Stomach (tissue), 8 donors: ENCODE measurements at regions not wholly inside any gene's neighbourhood (a gene's known extent, or its start where the extent isn't known, plus 50 kb on each side); places are given as distances from the start of the nearest gene placed in this dataset.

Experiments used
- DNase-seq, 2 donors: peaks; one replicate each; pipeline versions ENCODE4 v3.0.0 to v3.0.0-alpha.2; 2013 to 2019
- H3K27ac ChIP-seq, 5 donors: fragments of 200-600 bp in 4 of 5; sonication (generic) in 4 of 5; one replicate each; pipeline ENCODE4 v1.5.1; 2013 to 2019; ENCODE audit warnings: mild to moderate bottlenecking in 1 of 5, moderate library complexity in 1 of 5
- H3K27me3 ChIP-seq, 3 donors: fragments of 200-600 bp; sonication (generic); one replicate each; pipeline ENCODE4 v1.5.1; 2017 to 2019; ENCODE audit warnings: mixed run types in 1 of 3
- H3K36me3 ChIP-seq, 4 donors: fragments of 200-600 bp; sonication (generic); 1 replicate in 3 of 4; 2 replicates in 1 of 4; pipeline ENCODE4 v1.5.1; 2016 to 2019
- H3K4me1 ChIP-seq, 4 donors: fragments of 200-600 bp; sonication (generic); one replicate each; pipeline ENCODE4 v1.5.1; 2016 to 2019
- H3K4me3 ChIP-seq, 4 donors: fragments of 200-600 bp; sonication (generic) in 3 of 4; one replicate each; pipeline ENCODE4 v1.5.1; 2016 to 2019; ENCODE audit warnings: mild to moderate bottlenecking in 1 of 4
- H3K9me3 ChIP-seq, 4 donors: fragments of 200-600 bp; sonication (generic); one replicate each; pipeline ENCODE4 v1.5.1; 2016 to 2019
- EP300 ChIP-seq: sonication (generic); formaldehyde crosslinking; IDR thresholded peaks from one replicate; pipeline ENCODE4 v1.6.1; 2017; ENCODE audit warnings: antibody characterized with exemption
- POLR2A ChIP-seq, 4 donors: fragments of 450-650 bp; IDR thresholded peaks; one replicate each; pipeline ENCODE4 v1.6.1; 2016; ENCODE audit warnings: antibody characterized with exemption in 4 of 4, control low read depth in 2 of 4, mild to moderate bottlenecking in 1 of 4, moderate library complexity in 1 of 4
- POLR2AphosphoS5 ChIP-seq, 3 donors: sonication (generic); formaldehyde crosslinking; IDR thresholded peaks; one replicate each; pipeline ENCODE4 v1.6.1; 2016; ENCODE audit warnings: antibody characterized with exemption in 3 of 3
- WGBS, 5 donors: extraction: QIAGEN DNeasy Blood & Tissue Kit in 3 of 5; methylation state at CpG; one replicate each; pipeline versions ENCODE4 v1.1.5 to v1.1.7; 2013 to 2018; 5-methylcytosine and 5-hydroxymethylcytosine counted together
- intact Hi-C: fragments of 100-400 bp; cut with DNase I; formaldehyde crosslinking; loops from one replicate; pipeline ENCODE4 v1.15.1; 2023; ENCODE audit warnings: low total_unique reads
- TF ChIP-seq, protein P1 (sequence below), 7 experiments: fragments of 450-650 bp in 4 of 7; fragments of 200-600 bp in 3 of 7; sonication (generic) in 3 of 7; IDR thresholded peaks; one replicate each; pipeline ENCODE4 v1.5.1; 2016 to 2019; ENCODE audit warnings: antibody characterized with exemption in 7 of 7, control low read depth in 2 of 7, mild to moderate bottlenecking in 1 of 7
- donor health status: healthy with polysubstance abuse.
- donor health status: Bipolar disorder and iron deficiency.
- donor health status: healthy.

DNA sequence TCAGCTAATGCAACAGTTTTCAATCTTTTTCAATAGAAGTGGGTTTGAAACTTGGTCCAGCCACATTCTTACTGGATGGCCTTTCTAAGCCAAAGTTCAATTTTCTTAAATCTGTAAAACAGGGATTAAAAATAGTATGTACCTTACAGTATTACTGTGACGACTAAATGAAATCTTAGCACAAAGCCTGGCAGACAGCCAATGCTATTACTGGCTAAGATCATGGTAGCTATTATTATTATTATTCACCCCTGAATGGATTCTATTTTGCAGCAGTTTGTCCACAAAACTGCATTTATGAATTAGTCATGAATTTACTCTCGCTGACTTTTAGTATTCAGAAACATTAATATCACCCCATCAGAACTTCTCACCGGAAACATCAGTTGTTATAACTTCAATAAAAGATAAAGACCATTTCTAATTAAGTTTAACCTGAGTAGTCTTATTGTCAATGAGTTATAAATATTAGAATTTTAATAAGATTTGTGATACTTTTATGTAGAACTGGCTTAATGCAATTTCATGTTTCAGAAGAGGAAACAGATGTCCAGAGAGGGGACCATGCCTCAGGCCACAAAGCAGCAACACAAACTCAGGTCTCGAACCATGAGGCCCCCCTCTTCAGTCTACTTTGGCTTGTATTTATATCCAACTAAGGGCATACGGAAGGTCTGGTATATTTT, 468.2 kb downstream of the ARHGEF28 start:
- no peak overlapping the region for H3K4me3 ChIP-seq
- no peaks in the 10 kb centered on the region for H3K27me3 ChIP-seq
- peaks cover 0 to 1% (median under 1%) of the 10 kb centered on the region in 4 donors for H3K9me3 ChIP-seq
- TF ChIP-seq POLR2AphosphoS5 (IDR thresholded peaks at IDR 0.05) (no peak), EP300 (no peak), POLR2A (IDR thresholded peaks at IDR 0.05) (no peak)
- TF ChIP-seq, protein P1, sequence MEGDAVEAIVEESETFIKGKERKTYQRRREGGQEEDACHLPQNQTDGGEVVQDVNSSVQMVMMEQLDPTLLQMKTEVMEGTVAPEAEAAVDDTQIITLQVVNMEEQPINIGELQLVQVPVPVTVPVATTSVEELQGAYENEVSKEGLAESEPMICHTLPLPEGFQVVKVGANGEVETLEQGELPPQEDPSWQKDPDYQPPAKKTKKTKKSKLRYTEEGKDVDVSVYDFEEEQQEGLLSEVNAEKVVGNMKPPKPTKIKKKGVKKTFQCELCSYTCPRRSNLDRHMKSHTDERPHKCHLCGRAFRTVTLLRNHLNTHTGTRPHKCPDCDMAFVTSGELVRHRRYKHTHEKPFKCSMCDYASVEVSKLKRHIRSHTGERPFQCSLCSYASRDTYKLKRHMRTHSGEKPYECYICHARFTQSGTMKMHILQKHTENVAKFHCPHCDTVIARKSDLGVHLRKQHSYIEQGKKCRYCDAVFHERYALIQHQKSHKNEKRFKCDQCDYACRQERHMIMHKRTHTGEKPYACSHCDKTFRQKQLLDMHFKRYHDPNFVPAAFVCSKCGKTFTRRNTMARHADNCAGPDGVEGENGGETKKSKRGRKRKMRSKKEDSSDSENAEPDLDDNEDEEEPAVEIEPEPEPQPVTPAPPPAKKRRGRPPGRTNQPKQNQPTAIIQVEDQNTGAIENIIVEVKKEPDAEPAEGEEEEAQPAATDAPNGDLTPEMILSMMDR (IDR thresholded peaks at IDR 0.05), result no peak
- H3K27ac ChIP-seq, result no peak overlapping the region
- no peaks in the 10 kb centered on the region for H3K36me3 ChIP-seq
- H3K4me1 ChIP-seq, result no peaks in the 10 kb centered on the region
- peak in 1 of 2 donors; percentile 39 for DNase-seq
- WGBS, 5 donors, result 69 to 81% (median 81%) methylated on average over 5 of the region's 5 CpGs
- intact Hi-C loops, result no loop called here

- H3K27ac ChIP-seq, result no peak overlapping the region
- DNase-seq, result no peak
- 74 to 86% (median 82%) methylated on average over 2 of the region's 2 CpGs for whole genome bisulfite sequencing, 5 donors
- no peaks in the 10 kb centered on the region for H3K36me3 ChIP-seq
- no peaks in the 10 kb centered on the region for H3K9me3 ChIP-seq
- TF ChIP-seq, protein P1 (IDR thresholded peaks at IDR 0.05), result no peak
- no peak for TF ChIP-seq EP300
- TF ChIP-seq POLR2A (IDR thresholded peaks at IDR 0.05), result no peak
- no peak for TF ChIP-seq POLR2AphosphoS5 (IDR thresholded peaks at IDR 0.05)
- no peaks in the 10 kb centered on the region for H3K4me1 ChIP-seq
- H3K4me3 ChIP-seq, result no peak overlapping the region
- intact Hi-C loops, result no loop called here
- H3K27me3 ChIP-seq, result no peaks in the 10 kb centered on the region
These were observed 467.6 kb downstream of the ARHGEF28 start for GRCh38 chr5:74093561-74093960.

DNA sequence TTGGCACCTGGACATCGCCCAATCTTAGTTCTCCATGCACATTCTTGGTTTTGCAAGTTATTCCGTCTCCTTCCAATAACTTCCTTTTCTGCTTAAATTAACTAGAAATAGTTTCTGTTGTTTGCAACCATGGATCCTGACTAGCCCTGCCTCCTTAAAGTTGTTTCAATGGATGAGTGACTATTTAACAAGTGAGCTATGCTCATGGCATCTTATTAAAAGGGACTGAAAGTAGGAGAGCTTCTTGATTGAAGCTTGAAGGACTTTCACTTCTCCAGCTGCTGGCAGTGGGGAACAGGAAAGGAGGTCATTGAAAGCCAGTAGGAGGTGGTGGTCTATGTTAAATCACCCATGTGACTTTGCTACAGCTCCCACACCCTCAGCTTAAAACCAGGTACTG, 466.8 kb downstream of the ARHGEF28 start:
- 87 to 96% (median 94%) methylated on average over 2 of the region's 2 CpGs for WGBS, 5 donors

DNA sequence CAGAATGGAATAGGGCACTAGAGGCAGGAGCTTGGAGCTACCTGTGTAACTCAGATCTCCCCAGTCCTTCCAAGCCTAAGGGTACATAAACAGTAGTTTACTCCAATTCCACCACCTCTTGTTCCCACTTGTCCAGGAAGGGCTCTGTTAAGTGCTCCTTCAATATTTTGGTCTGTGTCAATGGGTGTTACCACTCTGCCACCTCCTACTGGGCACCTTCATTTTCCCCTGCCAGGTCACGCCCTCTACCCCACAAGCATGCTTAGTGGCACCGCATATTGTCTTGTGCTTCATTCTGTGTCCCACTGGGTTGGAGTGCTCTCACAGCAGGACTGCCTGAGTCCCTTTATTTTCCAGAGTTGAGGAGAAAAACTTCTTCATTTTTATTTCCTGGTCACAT, 459.8 kb downstream of the ARHGEF28 start:
- H3K4me1 ChIP-seq, result no peaks in the 10 kb centered on the region
- H3K9me3 ChIP-seq, result no peaks in the 10 kb centered on the region
- TF ChIP-seq POLR2AphosphoS5 (IDR thresholded peaks at IDR 0.05) (no peak), EP300 (no peak), POLR2A (IDR thresholded peaks at IDR 0.05) (no peak)
- TF ChIP-seq, protein P1 (IDR thresholded peaks at IDR 0.05), result no peak
- no peak overlapping the region for H3K27ac ChIP-seq
- no peak overlapping the region for H3K4me3 ChIP-seq
- no peak for DNase-seq
- WGBS, 5 donors, result 88 to 100% (median 93%) methylated on average over 2 of the region's 2 CpGs
- H3K36me3 ChIP-seq, result no peaks in the 10 kb centered on the region
- intact Hi-C loops, result no loop called here
- H3K27me3 ChIP-seq, result no peaks in the 10 kb centered on the region

More for the DNA sequence above, 466.8 kb downstream of the ARHGEF28 start:
- no peaks in the 10 kb centered on the region for H3K9me3 ChIP-seq
- H3K27ac ChIP-seq, result no peak overlapping the region
- TF ChIP-seq EP300, result no peak
- H3K27me3 ChIP-seq, result no peaks in the 10 kb centered on the region
- no peak overlapping the region for H3K4me3 ChIP-seq
- no peaks in the 10 kb centered on the region for H3K36me3 ChIP-seq
- H3K4me1 ChIP-seq, result no peaks in the 10 kb centered on the region
- intact Hi-C loops, result no loop called here
- no peak for DNase-seq

DNA sequence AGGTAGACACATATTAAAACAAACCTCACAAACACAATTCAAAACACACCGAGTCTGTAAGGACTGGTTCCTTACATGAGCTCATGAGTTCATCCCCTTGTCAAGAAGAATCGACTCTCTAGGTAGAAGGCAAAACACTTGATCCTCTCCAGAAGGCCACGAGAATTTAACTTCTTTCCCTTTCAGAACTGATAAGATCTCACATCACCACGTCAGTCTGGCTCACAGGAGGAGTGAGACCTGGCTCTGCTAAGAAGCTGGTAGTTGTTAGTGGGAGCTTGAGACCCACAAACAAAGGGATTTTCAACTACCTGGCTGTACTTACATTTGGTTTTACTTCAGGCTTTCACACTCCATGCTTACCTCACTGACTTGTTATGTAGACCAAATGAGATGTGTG, 459.2 kb downstream of the ARHGEF28 start:
- Histone ChIP-seq H3K27me3 (no peaks in the 10 kb centered on the region), H3K9me3 (no peaks in the 10 kb centered on the region), H3K36me3 (no peaks in the 10 kb centered on the region), H3K4me1 (no peaks in the 10 kb centered on the region), H3K27ac (no peak overlapping the region), H3K4me3 (no peak overlapping the region)
- 50 to 60% (median 55%) methylated on average over 4 of the region's 4 CpGs for WGBS, 5 donors
- TF ChIP-seq POLR2A (IDR thresholded peaks at IDR 0.05) (no peak), POLR2AphosphoS5 (IDR thresholded peaks at IDR 0.05) (no peak), EP300 (no peak)
- TF ChIP-seq, protein P1 (IDR thresholded peaks at IDR 0.05), result no peak
- DNase-seq, result no peak
- intact Hi-C loops, result no loop called here
